ENCODE measurements at regions not wholly inside any gene's neighbourhood (a gene's known extent, or its start where the extent isn't known, plus 50 kb on each side); places are given as distances from the start of the nearest gene placed in this dataset.

DNA sequence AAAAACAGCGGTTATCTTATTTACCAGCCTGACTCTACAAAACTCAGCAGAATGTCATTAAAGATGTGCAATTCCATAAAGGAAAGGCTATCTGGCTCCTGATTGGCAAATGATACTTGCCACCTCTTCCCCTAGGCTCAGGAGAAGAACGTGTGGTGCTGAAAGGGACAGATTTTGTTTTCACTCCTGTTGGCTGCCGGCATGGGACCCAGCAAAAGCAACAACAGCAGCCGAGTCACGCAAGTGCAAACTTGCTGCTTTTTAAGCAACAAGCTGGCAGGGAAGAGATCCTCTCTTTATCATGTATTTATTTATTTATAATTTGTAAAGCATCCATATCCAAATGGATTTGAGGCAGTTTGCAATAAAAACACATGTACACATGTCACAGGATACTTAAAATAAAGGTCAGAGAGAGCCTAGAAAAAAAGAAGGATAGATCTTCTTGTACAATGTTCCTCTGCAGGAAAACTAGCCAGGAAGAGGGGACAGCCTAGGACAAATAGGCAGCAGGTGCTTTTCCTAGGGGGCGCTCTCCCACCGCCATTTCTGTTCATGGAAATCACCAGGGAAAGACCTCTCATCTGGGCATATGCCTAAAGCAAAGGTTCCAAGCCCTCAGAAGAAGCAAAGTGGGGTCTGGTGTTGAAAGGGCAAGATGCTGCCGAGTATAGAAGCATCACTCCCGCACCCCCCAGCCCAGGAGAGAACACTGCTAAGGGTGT is 799.3 kb downstream of the BCL11A start:
- TF ChIP-seq, protein P1, sequence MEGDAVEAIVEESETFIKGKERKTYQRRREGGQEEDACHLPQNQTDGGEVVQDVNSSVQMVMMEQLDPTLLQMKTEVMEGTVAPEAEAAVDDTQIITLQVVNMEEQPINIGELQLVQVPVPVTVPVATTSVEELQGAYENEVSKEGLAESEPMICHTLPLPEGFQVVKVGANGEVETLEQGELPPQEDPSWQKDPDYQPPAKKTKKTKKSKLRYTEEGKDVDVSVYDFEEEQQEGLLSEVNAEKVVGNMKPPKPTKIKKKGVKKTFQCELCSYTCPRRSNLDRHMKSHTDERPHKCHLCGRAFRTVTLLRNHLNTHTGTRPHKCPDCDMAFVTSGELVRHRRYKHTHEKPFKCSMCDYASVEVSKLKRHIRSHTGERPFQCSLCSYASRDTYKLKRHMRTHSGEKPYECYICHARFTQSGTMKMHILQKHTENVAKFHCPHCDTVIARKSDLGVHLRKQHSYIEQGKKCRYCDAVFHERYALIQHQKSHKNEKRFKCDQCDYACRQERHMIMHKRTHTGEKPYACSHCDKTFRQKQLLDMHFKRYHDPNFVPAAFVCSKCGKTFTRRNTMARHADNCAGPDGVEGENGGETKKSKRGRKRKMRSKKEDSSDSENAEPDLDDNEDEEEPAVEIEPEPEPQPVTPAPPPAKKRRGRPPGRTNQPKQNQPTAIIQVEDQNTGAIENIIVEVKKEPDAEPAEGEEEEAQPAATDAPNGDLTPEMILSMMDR (IDR thresholded peaks at IDR 0.05; ENCODE audit: insufficient read depth, low read length, poor library complexity, severe bottlenecking) = peak; percentile 22
- TF ChIP-seq EZH2phosphoT487 (conservative IDR thresholded peaks at IDR 0.05; ENCODE audit: low read length) = no peak
